PC-3 (cell line): ENCODE measurements at regions not wholly inside any gene's neighbourhood (a gene's known extent, or its start where the extent isn't known, plus 50 kb on each side); places are given as distances from the start of the nearest gene placed in this dataset.

Experiments used
- CTCF ChIP-seq: fragments of 300-600 bp; sonication (generic); conservative IDR thresholded peaks from 2 replicates; pipeline ENCODE4 v1.5.1; 2017; ENCODE audit warnings: antibody characterized with exemption, low read depth, mild to moderate bottlenecking, low read length
- EZH2 ChIP-seq: fragments of 300-600 bp; sonication (generic); IDR thresholded peaks from one replicate; pipeline ENCODE4 v1.6.1; 2017; ENCODE audit warnings: antibody characterized with exemption, mild to moderate bottlenecking, low read length; ENCODE audit not compliant: unreplicated experiment

- TF ChIP-seq EZH2: no peak
- no peak for TF ChIP-seq CTCF
Measured at GRCh38 chr13:44163108-44163507, 210.5 kb upstream of the SERP2 start.
